Adipose tissue (tissue), 3 donors: ENCODE measurements at regions not wholly inside any gene's neighbourhood (a gene's known extent, or its start where the extent isn't known, plus 50 kb on each side); places are given as distances from the start of the nearest gene placed in this dataset.
"Not testable (repeated sequence)": the region's sequence is repeated elsewhere in the genome, so short reads cannot be mapped to it uniquely, and the experiment has no call there.

Experiments used
- H3K27ac ChIP-seq: one replicate; pipeline ENCODE4 v1.5.1; 2013; ENCODE audit warnings: low read depth, low read length
- whole genome bisulfite sequencing, 3 donors: extraction: QIAGEN DNeasy Blood & Tissue Kit; methylation state at CpG; one replicate each; pipeline ENCODE4 v1.1.7; 2013; 5-methylcytosine and 5-hydroxymethylcytosine counted together
- donor health status: healthy with polysubstance abuse.
- donor health status: Bipolar disorder and iron deficiency.
- donor health status: healthy.

- WGBS, 3 donors, result 50 to 97% (median 80%) methylated on average over 2 to 20 of the region's 28 CpGs
- not testable (repeated sequence) for H3K27ac ChIP-seq
Measured at GRCh38 chr7:68231011-68231410, 1234.4 kb downstream of the TYW1 start.

GRCh38 chr7:68235937-68236336 lies 1239.3 kb downstream of the TYW1 start:
- H3K27ac ChIP-seq, result no peak overlapping the region
- WGBS, 3 donors, result 81 to 95% (median 90%) methylated on average over 1 of the region's 1 CpG

- 51 to 76% (median 66%) methylated on average over 4 of the region's 4 CpGs for WGBS, 3 donors
- H3K27ac ChIP-seq, result no peak overlapping the region
Measured at GRCh38 chr7:68238204-68238805, 1241.7 kb downstream of the TYW1 start.

- H3K27ac ChIP-seq, result no peak overlapping the region
- 73 to 93% (median 92%) methylated on average over 2 of the region's 2 CpGs for WGBS, 3 donors
Measured at GRCh38 chr7:68243128-68243527, 1246.5 kb downstream of the TYW1 start.

- no peak overlapping the region for H3K27ac ChIP-seq
- 64 to 73% (median 73%) methylated on average over 7 of the region's 7 CpGs for WGBS, 3 donors
Measured at GRCh38 chr7:68244389-68244788, 1247.8 kb downstream of the TYW1 start.

GRCh38 chr7:68245688-68246087 lies 1249.1 kb downstream of the TYW1 start:
- 41 to 62% (median 52%) methylated on average over 3 of the region's 3 CpGs for WGBS, 3 donors
- no peak overlapping the region for H3K27ac ChIP-seq

- WGBS, 3 donors, result 50 to 58% (median 56%) methylated on average over 4 of the region's 4 CpGs
- H3K27ac ChIP-seq, result no peak overlapping the region
Measured at GRCh38 chr7:68246189-68246633, 1249.6 kb downstream of the TYW1 start.

- WGBS, 3 donors, result 86 to 90% (median 90%) methylated on average over 7 of the region's 7 CpGs
Measured at GRCh38 chr7:68247126-68247525, 1250.5 kb downstream of the TYW1 start.

GRCh38 chr7:68247571-68247970 lies 1250.9 kb downstream of the TYW1 start:
- 68 to 88% (median 69%) methylated on average over 2 of the region's 2 CpGs for WGBS, 3 donors
- no peak overlapping the region for H3K27ac ChIP-seq

More at GRCh38 chr7:68247126-68247525, 1250.5 kb downstream of the TYW1 start:
- H3K27ac ChIP-seq, result no peak overlapping the region

- no peak overlapping the region for H3K27ac ChIP-seq
Measured at GRCh38 chr7:68248973-68249372, 1252.3 kb downstream of the TYW1 start.

- 43 to 97% (median 92%) methylated on average over 1 of the region's 1 CpG for WGBS, 3 donors
- no peak overlapping the region for H3K27ac ChIP-seq
Measured at GRCh38 chr7:68249611-68250010, 1253.0 kb downstream of the TYW1 start.

- no peak overlapping the region for H3K27ac ChIP-seq
- 87 to 97% (median 90%) methylated on average over 4 of the region's 4 CpGs for WGBS, 3 donors
Measured at GRCh38 chr7:68250143-68250542, 1253.5 kb downstream of the TYW1 start.

GRCh38 chr7:68254815-68255214 lies 1258.2 kb downstream of the TYW1 start:
- WGBS, 3 donors, result 42 to 96% (median 86%) methylated on average over 1 of the region's 1 CpG
- not testable (repeated sequence) for H3K27ac ChIP-seq

GRCh38 chr7:68256295-68256694 lies 1259.7 kb downstream of the TYW1 start:
- 87 to 98% (median 87%) methylated on average over 2 of the region's 2 CpGs for WGBS, 3 donors
- no peak overlapping the region for H3K27ac ChIP-seq

- no peak overlapping the region for H3K27ac ChIP-seq
- 50 to 69% (median 50%) methylated on average over 8 of the region's 8 CpGs for WGBS, 3 donors
Measured at GRCh38 chr7:68258609-68259008, 1262.0 kb downstream of the TYW1 start.

- no peak overlapping the region for H3K27ac ChIP-seq
- 35 to 64% (median 37%) methylated on average over 3 of the region's 3 CpGs for WGBS, 3 donors
Measured at GRCh38 chr7:68265258-68265657, 1268.6 kb downstream of the TYW1 start.

- no peak overlapping the region for H3K27ac ChIP-seq
- 85 to 94% (median 93%) methylated on average over 9 of the region's 9 CpGs for WGBS, 3 donors
Measured at GRCh38 chr7:68266004-68266579, 1269.5 kb downstream of the TYW1 start.

- 41 to 48% (median 46%) methylated on average over 2 of the region's 2 CpGs for WGBS, 3 donors
- H3K27ac ChIP-seq, result no peak overlapping the region
Measured at GRCh38 chr7:68267486-68267885, 1270.9 kb downstream of the TYW1 start.

- H3K27ac ChIP-seq, result no peak overlapping the region
- WGBS, 3 donors, result 19 to 31% (median 28%) methylated on average over 1 of the region's 1 CpG
Measured at GRCh38 chr7:68269405-68269804, 1272.8 kb downstream of the TYW1 start.

GRCh38 chr7:68272507-68272906 lies 1275.9 kb downstream of the TYW1 start:
- 50 to 87% (median 84%) methylated on average over 1 of the region's 1 CpG for WGBS, 3 donors
- H3K27ac ChIP-seq, result no peak overlapping the region
